ENCODE measurements at regions not wholly inside any gene's neighbourhood (a gene's known extent, or its start where the extent isn't known, plus 50 kb on each side); places are given as distances from the start of the nearest gene placed in this dataset.

DNA sequence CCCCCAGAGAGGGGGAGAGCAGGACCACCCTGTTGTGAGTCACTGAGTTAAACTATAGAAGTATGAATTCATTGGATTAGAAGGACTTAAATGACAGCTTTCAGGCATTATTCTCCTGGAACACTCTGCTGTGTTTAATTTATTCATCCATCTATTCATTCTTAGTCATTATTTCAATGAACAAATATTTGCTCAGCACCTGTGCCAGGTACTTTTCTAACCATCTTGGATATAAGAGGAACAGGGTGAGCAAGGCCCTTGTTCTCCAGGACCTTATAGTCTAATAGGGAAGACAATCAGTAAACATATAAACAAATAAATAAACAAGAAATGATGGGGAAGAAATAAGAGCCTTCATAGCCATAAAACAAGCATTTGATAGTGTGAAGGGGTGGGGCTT lies 483.9 kb upstream of the BRINP1 start:
- TF ChIP-seq, protein P1, sequence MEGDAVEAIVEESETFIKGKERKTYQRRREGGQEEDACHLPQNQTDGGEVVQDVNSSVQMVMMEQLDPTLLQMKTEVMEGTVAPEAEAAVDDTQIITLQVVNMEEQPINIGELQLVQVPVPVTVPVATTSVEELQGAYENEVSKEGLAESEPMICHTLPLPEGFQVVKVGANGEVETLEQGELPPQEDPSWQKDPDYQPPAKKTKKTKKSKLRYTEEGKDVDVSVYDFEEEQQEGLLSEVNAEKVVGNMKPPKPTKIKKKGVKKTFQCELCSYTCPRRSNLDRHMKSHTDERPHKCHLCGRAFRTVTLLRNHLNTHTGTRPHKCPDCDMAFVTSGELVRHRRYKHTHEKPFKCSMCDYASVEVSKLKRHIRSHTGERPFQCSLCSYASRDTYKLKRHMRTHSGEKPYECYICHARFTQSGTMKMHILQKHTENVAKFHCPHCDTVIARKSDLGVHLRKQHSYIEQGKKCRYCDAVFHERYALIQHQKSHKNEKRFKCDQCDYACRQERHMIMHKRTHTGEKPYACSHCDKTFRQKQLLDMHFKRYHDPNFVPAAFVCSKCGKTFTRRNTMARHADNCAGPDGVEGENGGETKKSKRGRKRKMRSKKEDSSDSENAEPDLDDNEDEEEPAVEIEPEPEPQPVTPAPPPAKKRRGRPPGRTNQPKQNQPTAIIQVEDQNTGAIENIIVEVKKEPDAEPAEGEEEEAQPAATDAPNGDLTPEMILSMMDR (IDR thresholded peaks at IDR 0.05; ENCODE audit: insufficient read depth, low read length, severe bottlenecking): no peak
- DNase-seq (ENCODE audit: low read depth) (no peak), FAIRE-seq (no peak)
- Histone ChIP-seq H3K36me3 (ENCODE audit: control insufficient read depth, insufficient read depth, low read length) (no peaks in the 10 kb centered on the region), H3K4me3 (ENCODE audit: low read depth, low read length) (no peak overlapping the region), H3K27me3 (ENCODE audit: control insufficient read depth, insufficient read depth, low read length) (no peaks in the 10 kb centered on the region)

DNA sequence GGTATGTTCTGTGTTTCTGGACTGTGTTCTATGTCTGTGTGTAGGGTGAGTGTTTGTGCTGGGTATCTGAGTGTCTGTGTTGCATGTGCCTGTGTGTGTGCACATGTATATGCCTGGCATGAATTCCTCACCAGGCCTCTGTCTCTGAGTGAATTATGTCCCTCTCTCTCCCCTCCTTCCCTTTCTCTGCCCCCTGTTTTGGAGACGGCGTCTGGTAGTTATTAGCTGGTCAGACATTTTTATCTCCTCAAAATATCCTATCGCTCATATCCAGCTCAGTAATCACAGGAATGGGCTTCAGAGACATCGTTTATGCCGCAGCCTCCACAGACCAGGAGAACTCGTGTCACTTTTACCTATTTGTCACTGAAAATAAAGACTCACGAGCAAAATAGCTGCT lies 483.2 kb upstream of the BRINP1 start:
- FAIRE-seq (no peak), DNase-seq (ENCODE audit: low read depth) (no peak)
- Histone ChIP-seq H3K4me3 (ENCODE audit: low read depth, low read length) (no peak overlapping the region), H3K27me3 (ENCODE audit: control insufficient read depth, insufficient read depth, low read length) (no peaks in the 10 kb centered on the region), H3K36me3 (ENCODE audit: control insufficient read depth, insufficient read depth, low read length) (no peaks in the 10 kb centered on the region)
- TF ChIP-seq, protein P1 (IDR thresholded peaks at IDR 0.05; ENCODE audit: insufficient read depth, low read length, severe bottlenecking): no peak

DNA sequence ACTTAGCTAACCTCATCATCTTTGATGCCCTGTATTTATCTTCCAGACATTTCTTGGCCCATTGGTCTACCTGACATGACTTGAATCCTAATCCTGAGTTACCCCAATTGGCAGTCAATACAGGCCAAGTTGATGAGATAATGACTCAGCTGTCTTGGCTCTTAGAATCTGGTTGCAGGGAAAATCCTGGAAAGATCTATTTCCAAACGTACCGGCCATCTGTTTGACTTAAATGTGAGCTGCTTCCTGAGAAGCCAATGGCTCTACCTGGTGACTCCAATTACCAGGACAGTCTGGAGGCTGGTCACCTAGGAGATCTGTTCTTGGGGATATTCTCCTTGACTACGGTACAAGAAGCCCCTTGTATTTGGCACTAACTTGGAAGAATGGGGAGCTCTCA lies 475.2 kb upstream of the BRINP1 start:
- FAIRE-seq: no peak
- TF ChIP-seq, protein P1 (IDR thresholded peaks at IDR 0.05; ENCODE audit: insufficient read depth, low read length, severe bottlenecking): no peak
- no peak for DNase-seq (ENCODE audit: low read depth)
- no peaks in the 10 kb centered on the region for H3K36me3 ChIP-seq (ENCODE audit: control insufficient read depth, insufficient read depth, low read length)
- H3K4me3 ChIP-seq (ENCODE audit: low read depth, low read length): no peak overlapping the region
- no peaks in the 10 kb centered on the region for H3K27me3 ChIP-seq (ENCODE audit: control insufficient read depth, insufficient read depth, low read length)

DNA sequence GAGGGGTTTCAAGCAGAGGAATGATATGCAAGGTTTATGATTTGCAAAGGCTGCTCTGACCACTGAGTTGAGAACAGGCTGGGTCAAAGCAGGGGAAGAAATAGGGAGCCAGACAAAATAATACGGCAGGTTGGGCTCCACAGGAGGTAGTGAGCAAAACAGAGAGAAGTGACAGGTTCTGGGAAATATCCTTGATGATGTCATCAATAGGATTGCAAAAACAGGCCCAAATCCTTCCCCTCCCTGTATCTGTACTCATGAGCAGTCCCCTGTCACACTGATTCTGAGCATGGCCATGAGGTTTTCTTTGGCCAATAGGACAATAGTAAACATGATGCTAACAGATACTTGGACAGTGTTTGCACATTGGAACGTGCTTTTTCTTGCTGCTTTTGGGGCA lies 471.8 kb upstream of the BRINP1 start:
- TF ChIP-seq, protein P1 (IDR thresholded peaks at IDR 0.05; ENCODE audit: insufficient read depth, low read length, severe bottlenecking): no peak
- Histone ChIP-seq H3K4me3 (ENCODE audit: low read depth, low read length) (no peak overlapping the region), H3K27me3 (ENCODE audit: control insufficient read depth, insufficient read depth, low read length) (no peaks in the 10 kb centered on the region), H3K36me3 (ENCODE audit: control insufficient read depth, insufficient read depth, low read length) (no peaks in the 10 kb centered on the region)
- no peak for DNase-seq (ENCODE audit: low read depth)
- FAIRE-seq: no peak

DNA sequence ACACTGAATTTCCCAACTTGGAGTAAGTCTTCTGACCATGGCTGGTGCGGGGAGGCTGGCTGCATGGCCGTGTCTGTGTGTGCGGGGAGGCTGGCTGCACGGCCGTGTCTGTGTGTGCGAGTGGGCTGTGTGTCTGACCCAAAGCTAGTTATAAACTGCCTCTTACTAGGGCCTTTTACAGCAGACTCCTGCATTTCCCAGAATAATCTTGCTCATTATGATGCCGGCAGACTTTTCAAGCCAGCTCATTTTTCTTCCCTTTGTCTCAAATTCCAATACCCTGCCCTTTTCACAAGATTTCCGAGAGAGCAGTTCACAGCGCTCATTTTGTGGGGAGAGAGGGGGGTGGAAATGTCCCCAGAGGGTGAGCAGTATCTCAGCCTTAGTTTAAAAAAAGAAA lies 470.7 kb upstream of the BRINP1 start:
- TF ChIP-seq, protein P1 (IDR thresholded peaks at IDR 0.05; ENCODE audit: insufficient read depth, low read length, severe bottlenecking): no peak
- no peaks in the 10 kb centered on the region for H3K27me3 ChIP-seq (ENCODE audit: control insufficient read depth, insufficient read depth, low read length)
- FAIRE-seq: no peak

DNA sequence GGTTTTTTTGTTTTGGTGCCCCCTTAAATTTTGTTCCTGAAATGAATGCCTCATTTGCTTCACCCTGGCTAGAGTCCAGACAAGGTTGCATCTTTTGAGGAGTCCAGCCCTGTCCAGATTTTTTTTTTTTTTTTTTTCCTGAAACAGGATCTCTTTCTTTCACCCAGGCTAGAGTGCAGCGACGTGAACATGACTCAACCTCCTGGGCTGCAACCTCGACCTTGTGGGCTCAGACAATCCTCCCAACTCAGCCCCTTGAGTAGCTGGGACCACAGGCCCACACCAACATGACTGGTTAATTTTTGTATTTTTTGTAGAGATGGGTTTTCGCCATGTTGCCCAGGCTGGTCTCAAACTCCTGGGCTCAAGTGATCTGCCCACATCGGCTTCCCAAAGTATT lies 469.0 kb upstream of the BRINP1 start:
- FAIRE-seq (no peak), DNase-seq (ENCODE audit: low read depth) (no peak)
- TF ChIP-seq, protein P1 (IDR thresholded peaks at IDR 0.05; ENCODE audit: insufficient read depth, low read length, severe bottlenecking): no peak
- Histone ChIP-seq H3K36me3 (ENCODE audit: control insufficient read depth, insufficient read depth, low read length) (no peaks in the 10 kb centered on the region), H3K27me3 (ENCODE audit: control insufficient read depth, insufficient read depth, low read length) (no peaks in the 10 kb centered on the region), H3K4me3 (ENCODE audit: low read depth, low read length) (no peak overlapping the region)

More for the DNA sequence above, 470.7 kb upstream of the BRINP1 start:
- no peak overlapping the region for H3K4me3 ChIP-seq (ENCODE audit: low read depth, low read length)
- DNase-seq (ENCODE audit: low read depth): no peak
- no peaks in the 10 kb centered on the region for H3K36me3 ChIP-seq (ENCODE audit: control insufficient read depth, insufficient read depth, low read length)

All from bronchial epithelial cell (primary cell).